AML-193 (cell line): ENCODE measurements at regions not wholly inside any gene's neighbourhood (a gene's known extent, or its start where the extent isn't known, plus 50 kb on each side); places are given as distances from the start of the nearest gene placed in this dataset.
A peak's percentile ranks its signal among the peaks of the same experiment; 100 is the strongest.

Experiments
- DNase-seq, 2 experiments: peaks; one replicate each; lab custom pipeline; 2025; lab: John Stamatoyannopoulos, UW

DNA sequence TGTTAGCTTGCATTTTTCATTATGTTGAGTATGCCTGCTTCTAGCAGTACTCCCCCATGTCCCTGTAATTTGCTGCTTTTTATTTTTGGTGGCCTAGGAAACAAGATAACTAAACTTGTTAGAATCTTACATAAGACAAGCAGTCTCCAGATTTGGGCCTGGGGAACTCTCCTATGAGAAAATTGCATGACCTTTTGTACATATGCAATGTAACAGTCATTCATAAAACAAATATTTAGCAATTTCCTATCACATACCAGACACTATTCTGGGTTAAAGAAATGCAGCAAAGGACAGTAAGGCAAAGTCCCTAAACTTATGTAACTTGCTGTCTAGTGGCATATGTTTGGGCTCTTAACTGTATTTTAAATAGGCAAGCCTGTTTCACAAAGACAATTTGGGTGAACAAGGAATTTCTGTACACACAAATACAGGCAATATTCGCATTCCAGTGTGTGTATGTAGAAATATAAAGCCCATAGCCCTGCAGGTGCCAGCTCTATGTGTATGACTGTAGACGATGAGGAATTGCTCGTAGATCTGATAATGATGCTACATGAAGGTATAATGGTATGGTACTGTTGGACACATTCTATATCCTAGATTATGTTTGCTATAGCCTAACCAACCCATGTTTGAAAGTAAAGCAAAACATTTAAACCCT lies 305.2 kb upstream of the CITED2 start:
- peak; percentile 93 to 96 for DNase-seq

DNA sequence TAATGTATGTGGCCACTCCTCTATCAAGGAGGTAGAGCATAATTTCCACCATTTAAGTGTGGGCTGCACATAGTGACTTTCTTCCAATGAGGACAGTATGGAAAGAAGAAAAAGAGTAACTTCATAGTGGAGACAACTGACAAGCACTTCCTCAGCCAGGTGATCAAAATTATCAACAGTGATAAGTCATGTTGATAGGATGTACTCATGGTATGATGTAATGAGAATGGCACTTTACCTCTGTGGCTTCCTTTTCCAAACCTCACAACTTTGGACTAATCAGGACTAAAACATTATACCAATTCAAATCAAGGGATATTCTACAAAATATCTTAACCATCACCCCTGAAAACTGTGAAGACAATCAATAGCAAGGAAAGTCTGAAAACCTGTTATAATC lies 302.3 kb upstream of the CITED2 start:
- DNase-seq: no peak

DNA sequence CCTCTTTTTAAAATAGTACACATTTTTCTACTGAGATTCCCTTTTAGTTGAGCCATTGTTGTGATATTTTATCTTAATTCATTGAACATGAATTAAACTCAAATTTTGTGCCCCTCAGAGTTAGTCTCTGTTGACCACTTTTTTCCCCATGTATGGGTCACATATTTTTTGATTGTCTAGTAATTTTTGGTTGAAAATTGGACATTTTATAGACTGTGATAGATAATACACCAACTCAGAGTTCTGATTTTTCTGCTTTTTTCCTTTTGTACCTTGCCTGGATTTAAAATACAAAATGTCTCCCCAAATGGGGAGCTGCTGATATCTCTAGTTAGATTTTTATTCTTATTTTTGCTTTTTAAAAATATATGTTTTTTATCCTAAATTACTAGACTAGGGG lies 291.8 kb upstream of the CITED2 start:
- DNase-seq: no peak

DNA sequence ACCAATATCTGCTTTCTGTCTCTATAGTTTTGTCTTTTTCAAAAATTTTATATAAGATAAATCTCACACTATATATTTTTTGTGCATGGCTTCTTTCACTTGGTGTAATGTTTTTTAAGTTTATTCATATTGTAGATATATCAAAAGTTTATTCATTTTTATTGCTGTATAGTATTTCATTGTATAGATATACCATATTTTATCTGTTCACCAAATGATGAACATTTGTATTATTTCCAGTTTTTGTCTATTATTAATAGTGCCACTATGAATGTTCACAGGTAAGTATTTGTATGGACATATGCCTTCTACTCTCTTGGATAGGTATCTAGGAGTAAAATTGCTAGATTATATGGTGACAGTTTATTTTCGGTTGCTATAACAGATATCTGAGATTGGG lies 289.5 kb upstream of the CITED2 start:
- DNase-seq: no peak

DNA sequence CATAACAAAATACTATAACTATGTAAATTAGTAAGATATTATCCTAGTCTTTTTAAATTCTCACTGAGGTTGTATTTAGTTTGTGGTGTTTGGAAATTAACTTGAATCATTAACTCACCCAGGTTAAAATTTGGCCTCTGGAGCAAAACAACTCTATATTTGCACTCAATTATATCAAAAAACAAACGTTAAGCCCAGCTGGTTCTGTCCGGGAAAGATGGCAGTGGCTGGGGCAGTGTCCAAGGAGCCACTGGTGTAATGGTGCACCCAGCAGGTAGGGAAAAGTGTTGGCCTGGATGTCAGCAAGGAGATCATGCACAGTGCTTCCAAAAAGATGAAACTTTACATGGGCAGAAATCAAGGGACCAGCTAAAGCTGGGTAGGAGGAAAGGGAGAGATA lies 285.3 kb upstream of the CITED2 start:
- no peak for DNase-seq

DNA sequence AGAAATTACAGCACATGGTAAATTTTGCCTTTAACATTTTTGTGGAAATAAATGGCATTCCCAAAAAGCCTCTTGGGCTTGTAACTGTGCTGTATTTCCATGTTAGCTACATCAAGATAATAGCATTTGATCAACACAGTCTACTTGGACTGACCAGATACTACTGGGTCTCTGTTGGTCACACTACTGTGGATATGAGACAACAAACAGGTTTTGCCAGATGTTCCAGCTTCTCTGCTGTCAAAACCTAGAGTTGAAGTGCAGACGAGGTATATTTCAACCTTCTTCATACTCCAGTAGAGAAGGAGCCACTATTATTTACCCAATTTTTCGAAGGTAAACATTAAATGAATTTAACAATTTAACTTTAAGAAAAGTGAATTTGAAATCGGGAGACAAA lies 284.7 kb upstream of the CITED2 start:
- DNase-seq: no peak

DNA sequence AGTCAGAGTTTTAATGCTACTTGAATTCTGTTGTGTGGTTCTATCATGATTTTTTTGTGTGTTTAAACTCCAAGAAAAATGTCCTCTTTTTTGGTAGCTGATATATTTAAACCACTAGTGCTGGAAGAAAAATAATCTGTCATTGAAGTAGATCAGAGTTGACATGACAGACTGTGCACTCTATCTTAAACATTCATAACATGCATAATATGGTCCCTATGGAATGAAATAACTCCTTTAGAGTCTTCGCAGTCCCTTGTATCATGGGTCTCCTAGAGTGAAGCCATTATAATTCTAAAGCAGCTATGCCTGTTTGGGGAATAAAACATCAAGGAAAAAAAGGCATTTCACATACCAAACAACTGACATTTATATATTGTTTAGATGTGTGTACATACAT lies 282.7 kb upstream of the CITED2 start:
- DNase-seq: no peak

DNA sequence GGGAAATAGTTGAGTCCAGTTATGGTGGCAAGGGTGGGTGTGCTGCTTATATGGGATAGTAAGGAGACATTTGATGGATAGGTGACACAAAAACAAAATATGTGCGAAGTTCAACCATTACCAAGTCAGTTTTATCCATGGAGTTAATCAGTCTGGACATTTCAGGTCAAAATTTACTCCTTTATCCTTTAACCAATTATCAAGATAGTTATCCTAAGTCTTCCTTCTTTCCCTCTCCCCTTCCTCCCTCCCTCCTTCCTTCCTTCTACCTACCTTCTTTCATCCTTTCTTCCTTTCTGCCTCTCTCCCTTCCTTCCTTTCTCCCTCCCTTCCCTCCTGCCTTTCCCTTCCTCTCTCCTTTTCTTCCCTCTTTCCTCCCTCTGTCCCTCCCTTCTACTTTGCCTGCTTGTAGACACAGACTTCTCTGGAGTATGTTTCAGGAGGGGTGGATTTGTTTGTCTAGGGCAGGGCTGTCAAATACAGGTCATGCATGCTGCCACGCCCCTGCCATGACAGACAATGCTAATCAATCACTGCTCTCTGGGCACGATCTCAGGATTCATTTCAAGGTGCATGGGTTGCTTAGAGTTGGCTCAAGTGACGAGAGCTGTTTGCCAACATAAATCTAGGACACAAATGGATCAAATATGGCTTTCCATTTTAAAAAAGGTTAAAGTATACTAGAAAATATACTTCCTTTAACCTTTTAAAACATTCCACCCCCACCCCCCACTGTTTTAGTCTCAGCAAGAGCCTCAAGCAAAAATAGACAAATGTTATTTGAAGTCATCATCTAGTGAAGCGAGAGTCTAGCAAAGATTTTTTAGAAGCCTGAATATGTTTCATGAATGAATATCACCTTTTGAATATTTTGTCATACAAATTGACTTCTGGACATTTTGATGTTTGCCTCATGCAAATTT lies 281.6 kb upstream of the CITED2 start:
- DNase-seq: no peak

DNA sequence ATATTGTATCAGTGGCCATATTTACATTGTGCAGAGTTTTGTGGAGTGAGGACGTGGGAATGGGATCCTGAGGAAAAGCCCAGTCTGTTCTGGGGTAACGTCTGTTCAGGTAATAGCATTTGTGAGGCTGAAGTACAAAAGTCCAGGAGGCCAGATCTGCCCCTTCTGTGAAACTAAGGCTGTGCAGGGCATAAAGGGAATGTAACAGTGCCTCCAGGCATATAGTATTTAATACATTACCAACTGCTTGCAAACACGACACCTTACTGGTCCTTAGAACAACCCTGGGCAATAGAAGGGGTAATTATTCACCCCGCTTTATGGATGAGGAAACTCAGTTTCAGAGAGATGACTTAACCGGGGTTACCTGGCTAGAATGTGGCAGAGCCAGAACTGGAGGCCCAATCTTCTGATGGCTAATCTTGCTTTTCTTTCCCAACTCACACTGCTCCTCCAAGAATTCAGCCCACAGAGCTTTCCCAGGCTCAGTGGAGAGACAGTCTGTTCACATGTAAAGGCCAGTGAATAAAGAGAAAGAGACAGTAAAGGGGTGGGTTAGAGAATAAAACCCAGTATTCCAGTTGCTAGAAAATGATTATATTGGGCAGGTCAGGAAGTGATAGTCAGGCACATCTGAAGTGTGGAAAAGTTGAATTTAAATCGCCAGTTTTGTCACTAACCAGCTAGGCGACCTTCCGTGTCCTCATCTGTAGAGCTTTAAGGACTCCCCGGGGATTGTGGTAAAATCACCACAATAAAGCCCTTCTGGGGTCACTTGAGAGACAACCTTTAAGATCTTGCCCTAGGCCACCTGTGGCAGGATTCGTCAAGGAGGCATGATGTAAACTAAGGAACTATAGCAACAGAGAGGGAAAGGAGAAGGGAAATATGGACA lies 280.7 kb upstream of the CITED2 start:
- no peak for DNase-seq

DNA sequence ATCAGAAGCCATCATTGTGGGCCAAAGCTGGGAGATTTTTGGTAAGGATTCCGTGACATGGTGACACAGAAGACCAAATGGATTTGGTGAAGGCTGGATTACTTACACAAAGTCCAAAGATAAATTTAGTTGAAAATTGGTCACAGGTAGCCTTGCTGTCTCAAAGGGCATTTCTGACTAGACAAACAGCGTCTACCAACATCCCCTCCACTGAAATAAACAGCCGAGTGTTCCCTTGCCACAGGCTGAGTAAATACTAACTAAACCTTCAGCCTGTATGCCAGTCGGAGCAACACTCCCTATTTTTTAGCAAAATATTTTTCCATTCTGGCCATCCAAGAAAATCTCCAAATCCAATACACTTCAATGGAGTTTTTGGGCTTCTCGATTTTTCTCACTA lies 279.9 kb upstream of the CITED2 start:
- DNase-seq: no peak

DNA sequence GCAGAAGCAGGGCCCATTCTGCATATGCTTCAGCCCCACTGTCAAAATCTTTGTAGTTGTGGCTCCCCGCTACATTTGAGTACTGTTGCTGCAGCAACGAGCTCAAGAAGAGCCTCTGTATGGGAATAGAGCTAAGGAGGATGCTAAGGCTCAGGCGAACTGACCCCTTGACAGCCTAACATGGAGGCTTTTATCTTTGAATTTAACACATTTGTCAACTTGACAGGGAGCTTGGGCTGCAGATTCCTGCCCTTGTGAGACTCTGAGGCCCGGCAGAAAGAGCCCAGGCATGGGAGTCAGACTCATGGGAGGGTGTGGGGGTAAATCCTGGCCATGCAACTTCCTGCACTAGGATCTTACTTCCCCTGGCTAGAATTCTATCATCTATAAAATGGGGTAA lies 278.7 kb upstream of the CITED2 start:
- no peak for DNase-seq

DNA sequence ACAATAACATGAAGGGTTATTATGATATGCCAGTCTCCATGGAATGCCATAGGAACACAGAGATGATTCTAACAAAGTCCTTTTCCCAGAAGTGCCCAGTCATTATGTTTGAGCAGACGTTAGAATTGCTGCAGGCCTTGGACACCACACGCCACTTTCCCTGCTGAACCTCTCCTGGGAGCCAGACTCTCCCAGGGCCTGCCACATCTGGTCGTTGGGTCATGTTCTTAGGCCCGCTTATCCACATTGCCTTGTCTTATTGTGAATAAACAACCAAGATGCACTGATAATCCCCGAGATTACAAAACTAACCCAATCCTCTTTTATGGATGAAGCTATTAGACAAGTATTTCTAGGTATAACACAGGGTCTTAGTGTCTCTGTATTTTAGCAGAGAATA lies 276.5 kb upstream of the CITED2 start:
- DNase-seq: no peak

DNA sequence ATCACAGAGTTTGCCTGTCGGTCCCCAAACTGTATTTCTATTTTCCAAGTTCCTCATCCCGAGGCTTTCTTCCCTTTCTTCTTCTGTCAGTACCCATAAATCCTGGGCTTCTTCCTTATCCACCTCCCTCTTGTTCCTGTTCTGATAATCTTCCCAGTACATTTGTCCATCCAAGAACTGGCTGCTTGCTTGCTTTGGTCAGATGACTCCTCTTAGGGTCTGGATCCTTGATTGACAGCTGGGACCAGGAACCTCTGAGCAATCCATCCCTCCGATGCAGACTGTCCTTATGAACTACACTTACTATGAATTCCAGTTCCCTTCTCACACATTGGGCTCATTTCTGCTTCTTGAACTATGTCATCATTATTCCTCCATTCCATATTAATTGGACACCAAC lies 275.3 kb upstream of the CITED2 start:
- DNase-seq: no peak

DNA sequence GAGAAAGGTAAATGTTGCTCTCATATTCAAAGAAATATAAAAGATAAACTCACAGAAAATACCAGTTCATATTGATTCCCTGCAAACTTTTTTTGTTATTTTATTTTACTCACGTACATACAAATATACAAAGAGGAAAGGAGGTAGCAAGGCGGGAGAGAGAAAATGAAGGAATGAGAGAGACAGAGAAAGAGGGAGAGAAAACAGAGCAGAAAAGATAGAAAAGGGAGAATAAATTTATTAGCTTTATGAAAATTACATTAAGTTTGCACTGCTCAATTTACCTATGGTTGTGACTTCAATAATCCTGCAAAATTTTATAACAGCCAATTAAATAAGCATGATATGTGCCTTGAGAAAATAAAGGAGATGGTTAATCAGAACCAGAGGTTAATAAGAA lies 274.7 kb upstream of the CITED2 start:
- DNase-seq: no peak

DNA sequence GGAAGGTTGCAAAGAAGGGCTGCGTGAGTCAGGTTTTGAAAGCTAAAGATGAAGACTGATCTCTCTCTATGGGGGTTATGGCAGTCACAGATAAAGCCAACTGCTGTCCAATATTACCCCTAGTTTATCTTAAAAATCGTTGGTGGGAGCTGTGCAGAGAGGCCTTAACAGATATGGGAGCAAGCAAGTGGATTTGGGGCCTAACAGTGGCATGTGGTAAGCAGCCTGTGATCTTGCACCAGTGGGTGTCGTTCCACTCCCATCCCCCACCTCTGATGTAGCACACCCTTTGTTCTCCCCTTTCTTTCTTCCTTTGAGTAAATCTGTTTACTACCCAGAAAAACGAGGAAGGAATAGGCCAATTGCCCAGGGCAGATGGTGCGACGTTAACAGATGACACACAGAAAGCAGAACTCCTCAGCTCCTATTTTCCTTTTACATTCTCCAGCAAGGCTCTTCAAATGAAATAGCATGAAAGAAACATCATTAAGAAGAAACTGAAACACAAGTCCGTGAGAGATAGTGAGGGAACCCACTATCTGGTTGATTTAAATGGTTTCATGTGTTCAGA lies 274.1 kb upstream of the CITED2 start:
- DNase-seq: no peak

DNA sequence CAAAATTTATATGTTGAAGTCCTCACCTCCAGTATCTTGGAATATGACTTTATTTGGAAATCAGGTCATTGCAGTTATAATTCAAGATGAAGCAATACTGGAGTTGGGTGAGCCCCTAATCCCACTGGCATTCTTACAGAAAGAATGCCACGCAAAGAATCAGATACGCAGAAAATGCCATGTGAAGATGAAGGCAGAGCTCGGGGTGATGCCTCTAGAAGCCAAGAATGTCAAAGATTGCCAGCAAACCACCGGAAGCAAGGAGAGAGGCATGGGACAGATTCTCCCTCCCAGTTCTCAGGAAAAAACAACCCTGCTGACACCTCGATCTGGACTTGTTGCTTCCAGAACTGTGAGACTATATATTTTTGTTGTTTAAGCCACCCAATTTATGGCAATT lies 273.4 kb upstream of the CITED2 start:
- DNase-seq: no peak

DNA sequence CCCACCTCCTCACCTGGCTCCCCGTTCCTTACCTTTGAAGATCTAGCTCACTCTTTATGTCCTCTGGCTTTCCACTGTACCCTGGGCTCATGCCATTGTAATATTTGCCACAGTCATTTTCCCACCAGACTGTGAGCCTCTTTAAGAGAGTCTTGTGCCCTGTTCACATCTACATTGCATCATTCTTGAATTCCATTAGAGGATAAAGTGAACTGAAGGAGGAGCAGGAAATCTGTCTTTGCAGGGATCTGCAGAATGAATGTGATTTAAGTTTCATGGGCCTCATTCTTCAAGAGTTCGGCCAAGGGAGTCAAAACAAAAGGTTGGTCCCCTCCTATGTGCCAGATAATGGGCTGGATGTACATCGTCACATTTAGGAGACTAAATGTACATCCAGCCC lies 272.6 kb upstream of the CITED2 start:
- DNase-seq: no peak

DNA sequence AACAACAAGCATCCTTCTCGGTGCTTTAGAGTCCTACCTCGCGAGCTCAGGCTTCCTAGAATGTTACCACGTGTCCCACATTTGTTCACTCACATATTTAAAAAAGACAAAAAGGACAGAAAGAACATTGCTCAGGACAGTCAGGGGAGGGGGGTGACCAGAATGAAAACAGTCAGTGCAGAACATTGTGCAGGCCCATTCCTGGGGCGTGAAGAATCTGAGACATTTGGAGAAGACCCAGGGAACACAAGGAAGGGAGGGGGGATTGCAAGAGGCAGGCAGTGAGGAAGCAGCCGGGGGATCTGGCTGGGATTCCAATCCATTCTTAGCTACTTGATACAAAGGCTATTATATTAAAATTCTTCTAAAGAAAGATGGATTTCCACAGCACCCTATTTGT lies 270.4 kb upstream of the CITED2 start:
- DNase-seq: no peak

DNA sequence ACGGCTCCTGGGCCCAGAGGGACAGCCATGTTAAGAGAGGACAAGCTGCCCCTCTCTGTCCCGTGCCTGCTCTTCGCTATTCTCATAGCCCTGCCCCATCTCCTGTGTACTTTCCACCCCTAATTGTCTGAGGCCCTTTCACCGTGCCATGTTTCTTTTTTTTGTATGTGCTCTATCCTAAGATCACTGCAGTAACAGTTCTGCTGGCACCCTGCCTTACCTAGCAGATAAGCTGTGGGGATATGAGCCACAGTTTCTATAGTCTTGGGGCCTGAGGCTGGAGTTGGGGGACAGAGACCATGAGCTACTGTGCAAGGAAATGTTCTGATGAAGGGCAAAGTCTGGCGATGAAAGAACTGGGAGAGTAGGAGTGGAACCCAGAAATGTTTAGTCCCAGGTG lies 269.5 kb upstream of the CITED2 start:
- DNase-seq: no peak

DNA sequence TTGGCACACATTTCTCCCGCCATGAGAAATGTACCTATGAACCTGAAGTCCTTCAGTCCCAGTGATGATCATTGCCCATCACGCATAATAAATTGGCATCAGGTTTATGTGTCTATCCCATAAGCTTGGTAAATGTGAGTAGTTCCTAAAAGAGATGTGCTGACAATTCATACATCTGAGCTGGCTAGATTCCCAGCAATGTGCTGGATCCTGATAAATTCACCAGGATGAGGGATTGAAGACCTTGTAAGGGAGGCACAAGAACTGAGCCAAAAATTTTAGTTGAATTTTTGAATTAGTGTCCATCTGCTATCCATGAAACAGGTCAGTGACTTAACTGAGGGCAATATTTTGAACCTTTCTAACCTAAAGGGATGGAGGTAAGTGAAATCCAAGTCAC lies 267.9 kb upstream of the CITED2 start:
- DNase-seq: no peak

DNA sequence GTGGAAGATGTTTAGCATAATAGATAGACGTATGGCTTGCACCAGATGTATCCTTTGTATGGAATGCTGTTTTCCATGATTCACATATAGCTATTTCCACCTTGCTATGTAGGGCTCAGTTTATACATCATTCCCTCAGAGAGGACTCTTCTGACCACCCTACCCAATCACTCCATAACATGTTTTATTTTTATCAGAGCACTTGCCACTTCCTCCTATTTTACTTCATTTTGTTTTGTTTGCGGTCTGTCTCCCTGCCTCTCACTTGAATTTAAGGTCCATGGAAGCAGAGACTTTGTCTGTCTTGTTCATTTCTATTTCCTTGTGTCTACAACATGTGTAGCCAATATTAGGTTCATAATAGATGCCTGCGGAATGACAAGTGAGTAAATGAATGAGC lies 266.9 kb upstream of the CITED2 start:
- DNase-seq: peak; percentile 57 to 59

DNA sequence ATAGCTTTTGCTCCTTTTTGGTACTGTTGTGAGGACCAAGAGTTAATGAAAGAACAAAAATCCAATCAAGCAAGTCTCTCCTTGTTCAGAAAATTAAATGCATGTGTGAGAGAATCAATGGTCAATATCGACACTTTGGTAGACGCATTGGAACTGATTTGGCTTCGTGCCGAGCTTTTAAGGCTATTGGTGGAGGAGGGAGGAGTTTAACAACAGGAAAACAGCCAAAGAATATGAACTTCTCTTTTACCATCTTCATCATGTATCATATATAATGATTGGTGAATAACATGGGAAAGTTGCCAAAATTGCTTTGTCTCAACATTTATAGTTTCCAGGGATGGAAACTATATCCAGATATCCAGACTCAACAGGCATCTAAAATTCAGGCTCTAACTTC lies 266.5 kb upstream of the CITED2 start:
- DNase-seq: peak; percentile 53 to 59
